H9 (cell line): ENCODE measurements at regions not wholly inside any gene's neighbourhood (a gene's known extent, or its start where the extent isn't known, plus 50 kb on each side); places are given as distances from the start of the nearest gene placed in this dataset.

ENCODE experiments used
- DNase-seq: peaks from one replicate; pipeline ENCODE4 v3.0.0-alpha.2; 2017
- H2AFZ ChIP-seq: one replicate; pipeline ENCODE4 v1.6.1; 2013; ENCODE audit warnings: mild to moderate bottlenecking, low read length, control low read depth, moderate library complexity
- H2AK5ac ChIP-seq: 2 replicates; pipeline ENCODE4 v1.6.1; 2013; ENCODE audit warnings: low read length, control low read depth, mixed read lengths; ENCODE audit not compliant: insufficient read length
- H2BK120ac ChIP-seq: one replicate; pipeline ENCODE4 v1.6.1; 2013; ENCODE audit warnings: low read depth, mild to moderate bottlenecking, low read length, control low read depth, inconsistent platforms; ENCODE audit not compliant: poor library complexity, severe bottlenecking
- H2BK12ac ChIP-seq: 2 replicates; pipeline ENCODE4 v1.6.1; 2013; ENCODE audit warnings: low read length, control low read depth, mixed read lengths, low read depth; ENCODE audit not compliant: insufficient read length
- H2BK15ac ChIP-seq: 2 replicates; pipeline ENCODE4 v1.6.1; 2013; ENCODE audit warnings: low read depth, low read length, control low read depth
- H2BK20ac ChIP-seq: one replicate; pipeline ENCODE4 v1.6.1; 2013; ENCODE audit warnings: low read depth, mild to moderate bottlenecking, low read length, control low read depth, inconsistent platforms; ENCODE audit not compliant: poor library complexity, severe bottlenecking
- H2BK5ac ChIP-seq: 2 replicates; pipeline ENCODE4 v1.6.1; 2013; ENCODE audit warnings: low read length, control low read depth, mixed read lengths; ENCODE audit not compliant: insufficient read length
- H3K14ac ChIP-seq: 2 replicates; pipeline ENCODE4 v1.6.1; 2013; ENCODE audit warnings: low read length, control low read depth; ENCODE audit not compliant: insufficient read depth
- H3K18ac ChIP-seq: 2 replicates; pipeline ENCODE4 v1.6.1; 2013; ENCODE audit warnings: low read depth, mild to moderate bottlenecking, mixed read lengths, low read length, control low read depth; ENCODE audit not compliant: insufficient read length
- H3K23ac ChIP-seq: 2 replicates; pipeline ENCODE4 v1.6.1; 2013; ENCODE audit warnings: low read length, control low read depth, mixed read lengths, low read depth; ENCODE audit not compliant: insufficient read length
- H3K23me2 ChIP-seq: 2 replicates; pipeline ENCODE4 v1.6.1; 2013; ENCODE audit warnings: low read depth, mild to moderate bottlenecking, mixed read lengths, low read length, control low read depth; ENCODE audit not compliant: insufficient read length, poor library complexity, severe bottlenecking
- H3K27ac ChIP-seq: 2 replicates; pipeline ENCODE4 v1.5.1; 2013; ENCODE audit warnings: low read length, control low read depth, mixed read lengths, low read depth; ENCODE audit not compliant: insufficient read length
- H3K27me3 ChIP-seq: 2 replicates; pipeline ENCODE4 v1.6.1; 2013; ENCODE audit warnings: low read length, control low read depth, inconsistent platforms; ENCODE audit not compliant: insufficient read depth
- H3K4ac ChIP-seq: 2 replicates; pipeline ENCODE4 v1.6.1; 2013; ENCODE audit warnings: low read depth, mild to moderate bottlenecking, control low read depth, inconsistent platforms, low read length, moderate library complexity
- H3K4me1 ChIP-seq: 2 replicates; pipeline ENCODE4 v1.6.1; 2013; ENCODE audit warnings: low read length, control low read depth, inconsistent platforms; ENCODE audit not compliant: insufficient read depth
- H3K4me2 ChIP-seq: 2 replicates; pipeline ENCODE4 v1.6.1; 2013; ENCODE audit warnings: low read length, control low read depth, mixed read lengths; ENCODE audit not compliant: insufficient read length, insufficient read depth
- H3K56ac ChIP-seq: 2 replicates; pipeline ENCODE4 v1.6.1; 2013; ENCODE audit warnings: low read depth, mild to moderate bottlenecking, mixed read lengths, low read length, control low read depth; ENCODE audit not compliant: insufficient read length
- H3K79me1 ChIP-seq: 2 replicates; pipeline ENCODE4 v1.6.1; 2013; ENCODE audit warnings: low read depth, mild to moderate bottlenecking, moderate library complexity, low read length, control low read depth, inconsistent platforms; ENCODE audit not compliant: insufficient read depth, poor library complexity, severe bottlenecking
- H3K79me2 ChIP-seq: 2 replicates; pipeline ENCODE4 v1.6.1; 2013; ENCODE audit warnings: low read length, control low read depth, inconsistent platforms; ENCODE audit not compliant: insufficient read depth
- H3K9ac ChIP-seq: 2 replicates; pipeline ENCODE4 v1.6.1; 2013; ENCODE audit warnings: low read length, control low read depth, mixed read lengths; ENCODE audit not compliant: insufficient read length; ENCODE audit errors: extremely low read depth
- H3K9me3 ChIP-seq: one replicate; pipeline ENCODE4 v1.6.1; 2013; ENCODE audit warnings: low read depth, low read length, inconsistent platforms; ENCODE audit not compliant: control insufficient read depth
- H3T11ph ChIP-seq: one replicate; pipeline ENCODE4 v1.6.1; 2013; ENCODE audit warnings: mild to moderate bottlenecking, low read length, control low read depth, inconsistent platforms
- H4K20me1 ChIP-seq: one replicate; pipeline ENCODE4 v1.6.1; 2013; ENCODE audit not compliant: control insufficient read depth, insufficient read length, insufficient read depth
- H4K5ac ChIP-seq: 2 replicates; pipeline ENCODE4 v1.6.1; 2013; ENCODE audit warnings: low read depth, mild to moderate bottlenecking, mixed read lengths, low read length, control low read depth; ENCODE audit not compliant: insufficient read length
- H4K8ac ChIP-seq: replicated peaks from 2 replicates; pipeline ENCODE4 v1.6.1; 2013; ENCODE audit warnings: low read length, control low read depth, mixed read lengths, low read depth; ENCODE audit not compliant: insufficient read length
- H4K91ac ChIP-seq: 2 replicates; pipeline ENCODE4 v1.6.1; 2013; ENCODE audit warnings: low read depth, mild to moderate bottlenecking, moderate library complexity, mixed read lengths, low read length, control low read depth; ENCODE audit not compliant: insufficient read length
- H3K27ac Mint-ChIP-seq, 3 experiments: 2 replicates in 2 of 3; 3 replicates in 1 of 3; pipeline ENCODE4 v1.8.0; 2020 to 2021; ENCODE audit warnings: mixed read lengths in 3 of 3, mild to moderate bottlenecking in 1 of 3, moderate library complexity in 1 of 3
- H3K27me3 Mint-ChIP-seq: 2 replicates; pipeline ENCODE4 v1.8.0; 2021; ENCODE audit warnings: low read depth, mild to moderate bottlenecking, moderate library complexity, mixed read lengths
- H3K36me3 Mint-ChIP-seq, 3 experiments: 2 replicates in 2 of 3; 3 replicates in 1 of 3; pipeline ENCODE4 v1.8.0; 2020 to 2021; ENCODE audit warnings: low read depth in 3 of 3, mixed read lengths in 3 of 3; ENCODE audit not compliant: insufficient read depth in 1 of 3
- H3K4me1 Mint-ChIP-seq, 2 experiments: 2 replicates each; pipeline ENCODE4 v1.8.0; 2020; ENCODE audit warnings: mixed read lengths in 2 of 2
- H3K4me3 Mint-ChIP-seq, 2 experiments: 2 replicates in 1 of 2; 3 replicates in 1 of 2; pipeline ENCODE4 v1.8.0; 2020 to 2021; ENCODE audit warnings: mild to moderate bottlenecking in 2 of 2, mixed read lengths in 2 of 2, moderate library complexity in 1 of 2
- H3K9me3 Mint-ChIP-seq, 2 experiments: 2 replicates in 1 of 2; 3 replicates in 1 of 2; pipeline ENCODE4 v1.8.0; 2020; ENCODE audit warnings: mild to moderate bottlenecking in 2 of 2, mixed read lengths in 2 of 2, moderate library complexity in 1 of 2
- WGBS: extraction: QIAGEN DNeasy Blood & Tissue Kit; methylation state at CpG from one replicate; pipeline ENCODE4 v1.1.7; 2013; ENCODE audit warnings: missing lambda C conversion rate, low lambda C conversion rate, mixed read lengths; ENCODE audit not compliant: insufficient read length; ENCODE audit errors: extremely low coverage; 5-methylcytosine and 5-hydroxymethylcytosine counted together
- TF ChIP-seq, protein P1 (sequence below): fragments of 200-600 bp; sonication (generic); conservative IDR thresholded peaks from 3 replicates; pipeline ENCODE4 v1.8.0; 2021; ENCODE audit warnings: antibody characterized with exemption, mild to moderate bottlenecking

DNA sequence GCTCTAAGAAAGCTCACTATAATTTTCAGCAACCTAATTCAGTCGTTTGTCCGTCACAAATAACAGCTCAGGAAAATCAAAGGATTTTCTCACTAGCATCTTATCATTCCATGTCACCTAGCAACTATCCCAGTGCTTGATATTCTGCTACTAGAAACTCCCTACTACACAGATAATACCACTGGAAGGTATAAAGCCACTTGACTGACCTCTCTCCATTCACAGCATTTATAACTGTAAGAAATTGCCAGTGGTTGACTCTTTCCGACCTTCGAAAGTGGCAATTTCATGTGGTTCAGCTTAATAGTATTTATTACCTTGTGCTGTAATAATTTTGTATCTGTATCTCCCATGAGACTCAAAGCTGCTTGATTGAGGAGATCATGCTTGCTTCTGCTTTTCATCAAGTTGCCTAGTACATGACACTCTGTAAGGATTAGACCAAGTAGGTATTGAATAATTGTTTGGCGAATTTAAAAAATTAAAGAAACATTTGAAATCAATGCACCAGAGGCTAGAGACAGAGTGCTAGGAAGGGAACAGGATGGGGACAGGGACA, 79.6 kb upstream of the TACR1 start:
- no peak overlapping the region for H4K5ac ChIP-seq
- no peak overlapping the region for H2AFZ ChIP-seq
- H2AK5ac ChIP-seq, result no peak overlapping the region
- H3K23ac ChIP-seq, result no peak overlapping the region
- H3K27ac Mint-ChIP-seq, result no peak overlapping the region
- H3K36me3 Mint-ChIP-seq, result peaks cover 0 to 3% (median 0%) of the 10 kb centered on the region in 3 experiments; a peak in 1 of 7 replicates
- no peak overlapping the region for H2BK12ac ChIP-seq
- H3T11ph ChIP-seq, result no peak overlapping the region
- no CpG with 5 or more reads among the region's 5 CpGs for WGBS
- H3K4ac ChIP-seq, result no peak overlapping the region
- H3K14ac ChIP-seq, result no peak overlapping the region
- no peaks in the 10 kb centered on the region for H3K23me2 ChIP-seq
- no peaks in the 10 kb centered on the region for H4K20me1 ChIP-seq
- no peak overlapping the region for H3K4me2 ChIP-seq
- H3K79me1 ChIP-seq, result no peaks in the 10 kb centered on the region
- H3K4me3 Mint-ChIP-seq, result no peak overlapping the region
- peaks cover 21 to 35% of the 10 kb centered on the region in 2 experiments for H3K4me1 Mint-ChIP-seq
- no peak overlapping the region for H2BK15ac ChIP-seq
- H3K27ac ChIP-seq, result no peak overlapping the region
- no peaks in the 10 kb centered on the region for H3K9me3 Mint-ChIP-seq
- no peak overlapping the region for H3K18ac ChIP-seq
- no peaks in the 10 kb centered on the region for H3K79me2 ChIP-seq
- H3K56ac ChIP-seq, result no peak overlapping the region
- no peak overlapping the region for H4K91ac ChIP-seq
- TF ChIP-seq, protein P1, sequence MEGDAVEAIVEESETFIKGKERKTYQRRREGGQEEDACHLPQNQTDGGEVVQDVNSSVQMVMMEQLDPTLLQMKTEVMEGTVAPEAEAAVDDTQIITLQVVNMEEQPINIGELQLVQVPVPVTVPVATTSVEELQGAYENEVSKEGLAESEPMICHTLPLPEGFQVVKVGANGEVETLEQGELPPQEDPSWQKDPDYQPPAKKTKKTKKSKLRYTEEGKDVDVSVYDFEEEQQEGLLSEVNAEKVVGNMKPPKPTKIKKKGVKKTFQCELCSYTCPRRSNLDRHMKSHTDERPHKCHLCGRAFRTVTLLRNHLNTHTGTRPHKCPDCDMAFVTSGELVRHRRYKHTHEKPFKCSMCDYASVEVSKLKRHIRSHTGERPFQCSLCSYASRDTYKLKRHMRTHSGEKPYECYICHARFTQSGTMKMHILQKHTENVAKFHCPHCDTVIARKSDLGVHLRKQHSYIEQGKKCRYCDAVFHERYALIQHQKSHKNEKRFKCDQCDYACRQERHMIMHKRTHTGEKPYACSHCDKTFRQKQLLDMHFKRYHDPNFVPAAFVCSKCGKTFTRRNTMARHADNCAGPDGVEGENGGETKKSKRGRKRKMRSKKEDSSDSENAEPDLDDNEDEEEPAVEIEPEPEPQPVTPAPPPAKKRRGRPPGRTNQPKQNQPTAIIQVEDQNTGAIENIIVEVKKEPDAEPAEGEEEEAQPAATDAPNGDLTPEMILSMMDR, result no peak
- H3K9ac ChIP-seq, result no peak overlapping the region
- no peaks in the 10 kb centered on the region for H3K27me3 ChIP-seq
- H2BK5ac ChIP-seq, result no peak overlapping the region
- no peak overlapping the region for H2BK20ac ChIP-seq
- no peak overlapping the region for H2BK120ac ChIP-seq
- DNase-seq, result no peak
- H4K8ac ChIP-seq, result no peak overlapping the region
- no peaks in the 10 kb centered on the region for H3K27me3 Mint-ChIP-seq
- no peaks in the 10 kb centered on the region for H3K9me3 ChIP-seq
- H3K4me1 ChIP-seq, result peaks cover 5% of the 10 kb centered on the region; the same call in 1 of the 2 replicates
